KMS-11 (cell line): ENCODE measurements at regions not wholly inside any gene's neighbourhood (a gene's known extent, or its start where the extent isn't known, plus 50 kb on each side); places are given as distances from the start of the nearest gene placed in this dataset.

Source experiments
- H2AFZ ChIP-seq: fragments of 200-600 bp; sonication (generic); 2 replicates; pipeline ENCODE4 v1.6.1; 2016; ENCODE audit warnings: antibody characterized with exemption, mixed run types, low read depth
- H3K27ac ChIP-seq: fragments of 200-600 bp; sonication (generic); 2 replicates; pipeline ENCODE4 v1.6.1; 2016; ENCODE audit warnings: mild to moderate bottlenecking, mixed run types
- H3K27me3 ChIP-seq: fragments of 200-600 bp; sonication (generic); 2 replicates; pipeline ENCODE4 v1.6.1; 2017; ENCODE audit warnings: mild to moderate bottlenecking, low read depth, mixed run types, moderate library complexity; ENCODE audit not compliant: insufficient read depth
- H3K36me3 ChIP-seq: fragments of 200-600 bp; sonication (generic); 2 replicates; pipeline ENCODE4 v1.6.1; 2017; ENCODE audit warnings: mild to moderate bottlenecking, mixed run types; ENCODE audit not compliant: insufficient read depth
- H3K4me1 ChIP-seq: fragments of 200-600 bp; sonication (generic); 2 replicates; pipeline ENCODE4 v1.6.1; 2016; ENCODE audit warnings: mild to moderate bottlenecking, low read depth, mixed run types; ENCODE audit not compliant: poor library complexity, severe bottlenecking
- H3K4me2 ChIP-seq: fragments of 200-600 bp; sonication (generic); 2 replicates; pipeline ENCODE4 v1.7.0; 2016; ENCODE audit warnings: mild to moderate bottlenecking, mixed run types
- H3K4me3 ChIP-seq: fragments of 200-600 bp; sonication (generic); IDR thresholded peaks from 2 replicates; pipeline ENCODE4 v1.6.1; 2017; ENCODE audit warnings: low read depth, low read length, mixed read lengths; ENCODE audit not compliant: insufficient read depth
- H3K79me2 ChIP-seq: fragments of 200-600 bp; sonication (generic); 2 replicates; pipeline ENCODE4 v1.6.1; 2016; ENCODE audit warnings: low read depth, mixed run types; ENCODE audit not compliant: insufficient read depth
- H3K9ac ChIP-seq: fragments of 200-600 bp; sonication (generic); 2 replicates; pipeline ENCODE4 v1.6.1; 2016; ENCODE audit warnings: mild to moderate bottlenecking, mixed run types
- H4K20me1 ChIP-seq: fragments of 200-600 bp; sonication (generic); 2 replicates; pipeline ENCODE4 v1.6.1; 2016; ENCODE audit warnings: mild to moderate bottlenecking, mixed run types; ENCODE audit not compliant: insufficient read depth
- CTCF ChIP-seq: fragments of 200-600 bp; sonication (generic); conservative IDR thresholded peaks from 2 replicates; pipeline ENCODE4 v1.6.1; 2017; ENCODE audit warnings: low read depth, mild to moderate bottlenecking, antibody characterized with exemption, low read length, moderate library complexity, mixed read lengths

GRCh38 chr5:125720348-125720685, 702.9 kb upstream of the GRAMD2B start:
- no peak overlapping the region for H2AFZ ChIP-seq
- no peaks in the 10 kb centered on the region for H3K79me2 ChIP-seq
- no peaks in the 10 kb centered on the region for H3K27me3 ChIP-seq
- no peak overlapping the region for H3K27ac ChIP-seq
- H3K36me3 ChIP-seq, result no peaks in the 10 kb centered on the region
- H4K20me1 ChIP-seq, result no peaks in the 10 kb centered on the region
- H3K4me2 ChIP-seq, result no peak overlapping the region
- no peak for TF ChIP-seq CTCF
- H3K4me3 ChIP-seq, result no peak overlapping the region
- no peak overlapping the region for H3K9ac ChIP-seq
- H3K4me1 ChIP-seq, result peaks cover 5% of the 10 kb centered on the region

GRCh38 chr5:125720721-125721120, 702.5 kb upstream of the GRAMD2B start:
- Histone ChIP-seq H3K36me3 (no peaks in the 10 kb centered on the region), H3K4me1 (peaks cover 5% of the 10 kb centered on the region), H3K79me2 (no peaks in the 10 kb centered on the region), H3K27me3 (no peaks in the 10 kb centered on the region), H3K4me2 (no peak overlapping the region), H3K4me3 (no peak overlapping the region), H3K27ac (no peak overlapping the region), H2AFZ (no peak overlapping the region), H3K9ac (no peak overlapping the region), H4K20me1 (no peaks in the 10 kb centered on the region)
- no peak for TF ChIP-seq CTCF

GRCh38 chr5:125722550-125722949, 700.7 kb upstream of the GRAMD2B start:
- Histone ChIP-seq H3K4me2 (no peak overlapping the region), H3K4me3 (no peak overlapping the region), H3K79me2 (no peaks in the 10 kb centered on the region), H3K27me3 (no peaks in the 10 kb centered on the region), H3K36me3 (no peaks in the 10 kb centered on the region), H3K4me1 (peaks cover 5% of the 10 kb centered on the region), H2AFZ (no peak overlapping the region), H4K20me1 (no peaks in the 10 kb centered on the region), H3K27ac (no peak overlapping the region), H3K9ac (no peak overlapping the region)
- TF ChIP-seq CTCF, result no peak

- TF ChIP-seq CTCF, result no peak
- Histone ChIP-seq H3K79me2 (no peaks in the 10 kb centered on the region), H3K36me3 (no peaks in the 10 kb centered on the region), H3K27ac (no peak overlapping the region), H3K4me3 (no peak overlapping the region), H3K4me2 (no peak overlapping the region), H3K4me1 (peaks cover 5% of the 10 kb centered on the region), H4K20me1 (no peaks in the 10 kb centered on the region), H3K27me3 (no peaks in the 10 kb centered on the region), H2AFZ (no peak overlapping the region), H3K9ac (no peak overlapping the region)
Measured at GRCh38 chr5:125725691-125726090, 697.5 kb upstream of the GRAMD2B start.

GRCh38 chr5:125743939-125744338, 679.3 kb upstream of the GRAMD2B start:
- H4K20me1 ChIP-seq, result no peaks in the 10 kb centered on the region
- no peaks in the 10 kb centered on the region for H3K79me2 ChIP-seq
- H3K36me3 ChIP-seq, result no peaks in the 10 kb centered on the region
- no peak overlapping the region for H3K4me2 ChIP-seq
- no peak overlapping the region for H3K27ac ChIP-seq
- H2AFZ ChIP-seq, result no peak overlapping the region
- no peaks in the 10 kb centered on the region for H3K27me3 ChIP-seq
- H3K4me3 ChIP-seq, result no peak overlapping the region
- TF ChIP-seq CTCF, result no peak
- no peak overlapping the region for H3K9ac ChIP-seq
- peaks cover 13% of the 10 kb centered on the region for H3K4me1 ChIP-seq
